Mesothelial cell of epicardium (in vitro differentiated cells): ENCODE measurements at regions not wholly inside any gene's neighbourhood (a gene's known extent, or its start where the extent isn't known, plus 50 kb on each side); places are given as distances from the start of the nearest gene placed in this dataset.

Source experiments
- DNase-seq, 2 experiments: peaks; one replicate each; pipeline ENCODE4 v3.0.0; 2021; ENCODE audit warnings: low spot score in 2 of 2; ENCODE audit not compliant: unreplicated experiment in 2 of 2
- H3K27ac Mint-ChIP-seq: 2 replicates; pipeline ENCODE4 v1.8.0; 2021; ENCODE audit warnings: mixed read lengths
- H3K27me3 Mint-ChIP-seq: 2 replicates; pipeline ENCODE4 v1.8.0; 2021; ENCODE audit warnings: low read depth, mixed read lengths
- H3K36me3 Mint-ChIP-seq: 2 replicates; pipeline ENCODE4 v1.8.0; 2021; ENCODE audit warnings: mixed read lengths
- H3K4me1 Mint-ChIP-seq: 2 replicates; pipeline ENCODE4 v1.8.0; 2021; ENCODE audit warnings: mixed read lengths
- H3K4me3 Mint-ChIP-seq: 2 replicates; pipeline ENCODE4 v1.8.0; 2021; ENCODE audit warnings: mild to moderate bottlenecking, moderate library complexity, mixed read lengths
- H3K9me3 Mint-ChIP-seq: 2 replicates; pipeline ENCODE4 v1.8.0; 2021; ENCODE audit warnings: mixed read lengths
- CTCF ChIP-seq: fragments of 200-600 bp; sonication (generic); IDR thresholded peaks from one replicate; pipeline ENCODE4 v1.5.0; 2021; ENCODE audit warnings: antibody characterized with exemption; ENCODE audit not compliant: unreplicated experiment

DNA sequence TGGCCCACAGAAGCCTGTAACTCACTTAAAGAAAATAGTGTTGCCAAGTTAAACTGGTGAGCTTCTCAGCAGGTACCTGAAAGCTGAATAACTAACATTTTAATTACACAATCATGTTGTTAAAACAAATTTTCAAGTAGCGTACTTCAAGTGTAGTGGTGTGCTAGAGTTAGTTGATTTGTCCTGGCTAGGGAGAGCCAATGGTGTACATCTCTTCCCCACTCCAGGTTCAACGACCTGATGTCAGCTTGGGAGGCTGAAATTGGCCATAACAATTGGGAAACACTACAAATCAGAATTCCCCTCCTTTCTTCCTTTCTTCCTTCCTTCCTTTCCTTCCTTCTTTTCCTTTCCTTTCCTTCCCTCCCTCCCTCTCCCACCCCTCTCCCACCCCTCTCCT is 295.3 kb upstream of the SLC24A2 start:
- Mint-ChIP-seq H3K27ac (no peak overlapping the region), H3K9me3 (no peaks in the 10 kb centered on the region), H3K27me3 (peaks cover 17% of the 10 kb centered on the region), H3K36me3 (no peaks in the 10 kb centered on the region), H3K4me3 (no peak overlapping the region), H3K4me1 (no peaks in the 10 kb centered on the region)
- TF ChIP-seq CTCF = no peak
- no peak for DNase-seq

DNA sequence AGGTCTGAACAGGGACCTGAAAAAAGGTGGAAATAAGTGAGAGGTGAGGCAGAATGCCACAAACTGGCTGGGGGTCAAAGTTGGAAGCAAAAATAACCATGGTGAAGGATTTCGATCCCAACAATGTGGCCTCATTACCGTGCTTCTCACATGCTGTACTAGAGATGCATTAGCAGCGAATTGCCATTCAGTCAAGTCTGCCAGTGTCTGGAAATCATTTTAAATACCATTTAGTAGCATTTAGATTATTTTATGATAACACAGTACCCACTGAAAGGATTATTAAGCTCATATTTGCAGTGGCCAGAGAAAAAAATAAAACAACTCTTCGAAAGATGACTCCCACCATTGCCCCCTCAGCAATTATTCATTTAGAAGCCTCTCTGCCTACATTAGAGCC is 294.6 kb upstream of the SLC24A2 start:
- H3K27ac Mint-ChIP-seq = no peak overlapping the region
- DNase-seq = no peak
- H3K36me3 Mint-ChIP-seq = no peaks in the 10 kb centered on the region
- H3K4me3 Mint-ChIP-seq = no peak overlapping the region
- no peaks in the 10 kb centered on the region for H3K9me3 Mint-ChIP-seq
- peaks cover 20% of the 10 kb centered on the region for H3K27me3 Mint-ChIP-seq
- TF ChIP-seq CTCF = no peak
- no peaks in the 10 kb centered on the region for H3K4me1 Mint-ChIP-seq

- no peaks in the 10 kb centered on the region for H3K36me3 Mint-ChIP-seq
- peaks cover 21% of the 10 kb centered on the region for H3K27me3 Mint-ChIP-seq
- TF ChIP-seq CTCF = no peak
- H3K4me1 Mint-ChIP-seq = no peaks in the 10 kb centered on the region
- H3K9me3 Mint-ChIP-seq = no peaks in the 10 kb centered on the region
- H3K27ac Mint-ChIP-seq = no peak overlapping the region
- no peak for DNase-seq
- no peak overlapping the region for H3K4me3 Mint-ChIP-seq
These were observed 294.0 kb upstream of the SLC24A2 start for GRCh38 chr9:20082831-20083230.

- TF ChIP-seq CTCF = no peak
- Mint-ChIP-seq H3K27ac (no peak overlapping the region), H3K36me3 (no peaks in the 10 kb centered on the region), H3K9me3 (no peaks in the 10 kb centered on the region), H3K27me3 (peaks cover 21% of the 10 kb centered on the region), H3K4me3 (no peak overlapping the region), H3K4me1 (no peaks in the 10 kb centered on the region)
- no peak for DNase-seq
These were observed 293.6 kb upstream of the SLC24A2 start for GRCh38 chr9:20082406-20082805.

- Mint-ChIP-seq H3K27me3 (peaks cover 18% of the 10 kb centered on the region), H3K4me1 (no peaks in the 10 kb centered on the region), H3K4me3 (no peak overlapping the region), H3K36me3 (no peaks in the 10 kb centered on the region), H3K9me3 (no peaks in the 10 kb centered on the region), H3K27ac (no peak overlapping the region)
- no peak for DNase-seq
- TF ChIP-seq CTCF = no peak
These were observed 289.4 kb upstream of the SLC24A2 start for GRCh38 chr9:20078246-20078645.

DNA sequence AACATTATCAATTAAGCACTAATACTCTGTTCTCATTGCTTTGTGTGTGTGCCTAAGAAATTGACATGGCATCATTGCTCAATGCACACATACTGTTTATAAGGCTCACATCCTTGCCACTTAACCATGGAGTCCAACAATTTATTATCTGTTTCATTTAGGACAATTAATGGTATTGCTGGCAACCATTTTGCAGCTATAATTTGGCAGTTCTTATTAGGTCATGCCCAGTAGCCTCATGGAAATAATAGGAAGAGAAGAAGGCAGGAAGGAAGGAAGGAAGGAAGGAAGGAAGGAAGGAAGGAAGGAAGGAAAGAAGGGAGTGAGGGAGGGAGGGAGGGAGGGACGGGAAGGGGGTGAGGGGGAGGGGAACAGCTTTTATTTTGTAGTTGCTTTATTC is 285.5 kb upstream of the SLC24A2 start:
- Mint-ChIP-seq H3K27me3 (peaks cover 17% of the 10 kb centered on the region), H3K4me3 (no peak overlapping the region), H3K9me3 (no peaks in the 10 kb centered on the region), H3K27ac (no peak overlapping the region), H3K36me3 (no peaks in the 10 kb centered on the region), H3K4me1 (peaks cover 3% of the 10 kb centered on the region)
- no peak for TF ChIP-seq CTCF
- DNase-seq = no peak
